GM12872 (cell line): ENCODE measurements at regions not wholly inside any gene's neighbourhood (a gene's known extent, or its start where the extent isn't known, plus 50 kb on each side); places are given as distances from the start of the nearest gene placed in this dataset.

ENCODE experiments used
- CTCF ChIP-seq: IDR thresholded peaks from 3 replicates; pipeline ENCODE4 v1.5.1; 2011; ENCODE audit warnings: low read depth, mild to moderate bottlenecking, low read length, moderate library complexity; ENCODE audit not compliant: insufficient read depth

- TF ChIP-seq CTCF: no peak
These were observed 333.9 kb downstream of the BCL11A start for GRCh38 chr2:60219536-60219935.

GRCh38 chr2:60216452-60216995 is 336.9 kb downstream of the BCL11A start:
- no peak for TF ChIP-seq CTCF

GRCh38 chr2:60215386-60215901 is 338.0 kb downstream of the BCL11A start:
- no peak for TF ChIP-seq CTCF

GRCh38 chr2:60214626-60214875 is 338.9 kb downstream of the BCL11A start:
- TF ChIP-seq CTCF: no peak

GRCh38 chr2:60213865-60214625 is 339.4 kb downstream of the BCL11A start:
- no peak for TF ChIP-seq CTCF

GRCh38 chr2:60212181-60212945 is 341.1 kb downstream of the BCL11A start:
- TF ChIP-seq CTCF: no peak

- TF ChIP-seq CTCF: no peak
These were observed 378.2 kb downstream of the BCL11A start for GRCh38 chr2:60175290-60175689.
